H9 (cell line): ENCODE measurements at regions not wholly inside any gene's neighbourhood (a gene's known extent, or its start where the extent isn't known, plus 50 kb on each side); places are given as distances from the start of the nearest gene placed in this dataset.
A peak's percentile ranks its signal among the peaks of the same experiment; 100 is the strongest.

Source experiments
- DNase-seq: peaks from one replicate; pipeline ENCODE4 v3.0.0-alpha.2; 2017
- H2AFZ ChIP-seq: one replicate; pipeline ENCODE4 v1.6.1; 2013; ENCODE audit warnings: mild to moderate bottlenecking, low read length, control low read depth, moderate library complexity
- H2AK5ac ChIP-seq: 2 replicates; pipeline ENCODE4 v1.6.1; 2013; ENCODE audit warnings: low read length, control low read depth, mixed read lengths; ENCODE audit not compliant: insufficient read length
- H2BK120ac ChIP-seq: one replicate; pipeline ENCODE4 v1.6.1; 2013; ENCODE audit warnings: low read depth, mild to moderate bottlenecking, low read length, control low read depth, inconsistent platforms; ENCODE audit not compliant: poor library complexity, severe bottlenecking
- H2BK12ac ChIP-seq: 2 replicates; pipeline ENCODE4 v1.6.1; 2013; ENCODE audit warnings: low read length, control low read depth, mixed read lengths, low read depth; ENCODE audit not compliant: insufficient read length
- H2BK15ac ChIP-seq: 2 replicates; pipeline ENCODE4 v1.6.1; 2013; ENCODE audit warnings: low read depth, low read length, control low read depth
- H2BK20ac ChIP-seq: one replicate; pipeline ENCODE4 v1.6.1; 2013; ENCODE audit warnings: low read depth, mild to moderate bottlenecking, low read length, control low read depth, inconsistent platforms; ENCODE audit not compliant: poor library complexity, severe bottlenecking
- H2BK5ac ChIP-seq: 2 replicates; pipeline ENCODE4 v1.6.1; 2013; ENCODE audit warnings: low read length, control low read depth, mixed read lengths; ENCODE audit not compliant: insufficient read length
- H3K14ac ChIP-seq: 2 replicates; pipeline ENCODE4 v1.6.1; 2013; ENCODE audit warnings: low read length, control low read depth; ENCODE audit not compliant: insufficient read depth
- H3K18ac ChIP-seq: 2 replicates; pipeline ENCODE4 v1.6.1; 2013; ENCODE audit warnings: low read depth, mild to moderate bottlenecking, mixed read lengths, low read length, control low read depth; ENCODE audit not compliant: insufficient read length
- H3K23ac ChIP-seq: 2 replicates; pipeline ENCODE4 v1.6.1; 2013; ENCODE audit warnings: low read length, control low read depth, mixed read lengths, low read depth; ENCODE audit not compliant: insufficient read length
- H3K23me2 ChIP-seq: 2 replicates; pipeline ENCODE4 v1.6.1; 2013; ENCODE audit warnings: low read depth, mild to moderate bottlenecking, mixed read lengths, low read length, control low read depth; ENCODE audit not compliant: insufficient read length, poor library complexity, severe bottlenecking
- H3K27ac ChIP-seq: 2 replicates; pipeline ENCODE4 v1.5.1; 2013; ENCODE audit warnings: low read length, control low read depth, mixed read lengths, low read depth; ENCODE audit not compliant: insufficient read length
- H3K27me3 ChIP-seq: 2 replicates; pipeline ENCODE4 v1.6.1; 2013; ENCODE audit warnings: low read length, control low read depth, inconsistent platforms; ENCODE audit not compliant: insufficient read depth
- H3K4ac ChIP-seq: 2 replicates; pipeline ENCODE4 v1.6.1; 2013; ENCODE audit warnings: low read depth, mild to moderate bottlenecking, control low read depth, inconsistent platforms, low read length, moderate library complexity
- H3K4me1 ChIP-seq: 2 replicates; pipeline ENCODE4 v1.6.1; 2013; ENCODE audit warnings: low read length, control low read depth, inconsistent platforms; ENCODE audit not compliant: insufficient read depth
- H3K4me2 ChIP-seq: 2 replicates; pipeline ENCODE4 v1.6.1; 2013; ENCODE audit warnings: low read length, control low read depth, mixed read lengths; ENCODE audit not compliant: insufficient read length, insufficient read depth
- H3K56ac ChIP-seq: 2 replicates; pipeline ENCODE4 v1.6.1; 2013; ENCODE audit warnings: low read depth, mild to moderate bottlenecking, mixed read lengths, low read length, control low read depth; ENCODE audit not compliant: insufficient read length
- H3K79me1 ChIP-seq: 2 replicates; pipeline ENCODE4 v1.6.1; 2013; ENCODE audit warnings: low read depth, mild to moderate bottlenecking, moderate library complexity, low read length, control low read depth, inconsistent platforms; ENCODE audit not compliant: insufficient read depth, poor library complexity, severe bottlenecking
- H3K79me2 ChIP-seq: 2 replicates; pipeline ENCODE4 v1.6.1; 2013; ENCODE audit warnings: low read length, control low read depth, inconsistent platforms; ENCODE audit not compliant: insufficient read depth
- H3K9ac ChIP-seq: 2 replicates; pipeline ENCODE4 v1.6.1; 2013; ENCODE audit warnings: low read length, control low read depth, mixed read lengths; ENCODE audit not compliant: insufficient read length; ENCODE audit errors: extremely low read depth
- H3K9me3 ChIP-seq: one replicate; pipeline ENCODE4 v1.6.1; 2013; ENCODE audit warnings: low read depth, low read length, inconsistent platforms; ENCODE audit not compliant: control insufficient read depth
- H3T11ph ChIP-seq: one replicate; pipeline ENCODE4 v1.6.1; 2013; ENCODE audit warnings: mild to moderate bottlenecking, low read length, control low read depth, inconsistent platforms
- H4K20me1 ChIP-seq: one replicate; pipeline ENCODE4 v1.6.1; 2013; ENCODE audit not compliant: control insufficient read depth, insufficient read length, insufficient read depth
- H4K5ac ChIP-seq: 2 replicates; pipeline ENCODE4 v1.6.1; 2013; ENCODE audit warnings: low read depth, mild to moderate bottlenecking, mixed read lengths, low read length, control low read depth; ENCODE audit not compliant: insufficient read length
- H4K8ac ChIP-seq: replicated peaks from 2 replicates; pipeline ENCODE4 v1.6.1; 2013; ENCODE audit warnings: low read length, control low read depth, mixed read lengths, low read depth; ENCODE audit not compliant: insufficient read length
- H4K91ac ChIP-seq: 2 replicates; pipeline ENCODE4 v1.6.1; 2013; ENCODE audit warnings: low read depth, mild to moderate bottlenecking, moderate library complexity, mixed read lengths, low read length, control low read depth; ENCODE audit not compliant: insufficient read length
- H3K27ac Mint-ChIP-seq, 3 experiments: 2 replicates in 2 of 3; 3 replicates in 1 of 3; pipeline ENCODE4 v1.8.0; 2020 to 2021; ENCODE audit warnings: mixed read lengths in 3 of 3, mild to moderate bottlenecking in 1 of 3, moderate library complexity in 1 of 3
- H3K27me3 Mint-ChIP-seq: 2 replicates; pipeline ENCODE4 v1.8.0; 2021; ENCODE audit warnings: low read depth, mild to moderate bottlenecking, moderate library complexity, mixed read lengths
- H3K36me3 Mint-ChIP-seq, 3 experiments: 2 replicates in 2 of 3; 3 replicates in 1 of 3; pipeline ENCODE4 v1.8.0; 2020 to 2021; ENCODE audit warnings: low read depth in 3 of 3, mixed read lengths in 3 of 3; ENCODE audit not compliant: insufficient read depth in 1 of 3
- H3K4me1 Mint-ChIP-seq, 2 experiments: 2 replicates each; pipeline ENCODE4 v1.8.0; 2020; ENCODE audit warnings: mixed read lengths in 2 of 2
- H3K4me3 Mint-ChIP-seq, 2 experiments: 2 replicates in 1 of 2; 3 replicates in 1 of 2; pipeline ENCODE4 v1.8.0; 2020 to 2021; ENCODE audit warnings: mild to moderate bottlenecking in 2 of 2, mixed read lengths in 2 of 2, moderate library complexity in 1 of 2
- H3K9me3 Mint-ChIP-seq, 2 experiments: 2 replicates in 1 of 2; 3 replicates in 1 of 2; pipeline ENCODE4 v1.8.0; 2020; ENCODE audit warnings: mild to moderate bottlenecking in 2 of 2, mixed read lengths in 2 of 2, moderate library complexity in 1 of 2
- CTCF ChIP-seq: fragments of 200-600 bp; sonication (generic); conservative IDR thresholded peaks from 3 replicates; pipeline ENCODE4 v1.8.0; 2021; ENCODE audit warnings: antibody characterized with exemption, mild to moderate bottlenecking
- WGBS: extraction: QIAGEN DNeasy Blood & Tissue Kit; methylation state at CpG from one replicate; pipeline ENCODE4 v1.1.7; 2013; ENCODE audit warnings: missing lambda C conversion rate, low lambda C conversion rate, mixed read lengths; ENCODE audit not compliant: insufficient read length; ENCODE audit errors: extremely low coverage; 5-methylcytosine and 5-hydroxymethylcytosine counted together

GRCh38 chr16:18072161-18072560, 264.4 kb downstream of the NPIPA8 start:
- H3K27ac Mint-ChIP-seq: peak overlapping the region in 2 of 3 experiments; percentile 72 to 85; a peak in 3 of 7 replicates
- no peak overlapping the region for H3K4me3 Mint-ChIP-seq
- H2AFZ ChIP-seq: no peak overlapping the region
- H3K27me3 ChIP-seq: no peaks in the 10 kb centered on the region
- no peak overlapping the region for H2BK120ac ChIP-seq
- H3T11ph ChIP-seq: no peak overlapping the region
- H2AK5ac ChIP-seq: no peak overlapping the region
- no peak overlapping the region for H4K91ac ChIP-seq
- H4K8ac ChIP-seq: no peak overlapping the region
- no peak overlapping the region for H3K4ac ChIP-seq
- no peaks in the 10 kb centered on the region; a peak in 1 of 5 replicates for H3K9me3 Mint-ChIP-seq
- no peaks in the 10 kb centered on the region for H3K9me3 ChIP-seq
- H2BK12ac ChIP-seq: peak overlapping the region; percentile 22
- TF ChIP-seq CTCF: no peak
- no peaks in the 10 kb centered on the region for H3K27me3 Mint-ChIP-seq
- no CpG with 5 or more reads among the region's 1 CpG for whole genome bisulfite sequencing
- no peak for DNase-seq
- H3K56ac ChIP-seq: no peak overlapping the region
- H3K23ac ChIP-seq: no peak overlapping the region
- H3K9ac ChIP-seq: no peak overlapping the region
- peaks cover 3% of the 10 kb centered on the region; the same call in 1 of the 2 replicates for H3K4me1 ChIP-seq
- H2BK15ac ChIP-seq: no peak overlapping the region
- H3K14ac ChIP-seq: no peak overlapping the region
- H3K79me1 ChIP-seq: no peaks in the 10 kb centered on the region
- H2BK5ac ChIP-seq: no peak overlapping the region
- H3K4me1 Mint-ChIP-seq: peaks cover 34 to 36% of the 10 kb centered on the region in 2 experiments
- H4K5ac ChIP-seq: no peak overlapping the region
- H3K18ac ChIP-seq: no peak overlapping the region
- H3K27ac ChIP-seq: no peak overlapping the region
- H3K79me2 ChIP-seq: no peaks in the 10 kb centered on the region
- H4K20me1 ChIP-seq: no peaks in the 10 kb centered on the region
- no peak overlapping the region for H2BK20ac ChIP-seq
- H3K23me2 ChIP-seq: no peaks in the 10 kb centered on the region
- H3K36me3 Mint-ChIP-seq: peaks cover 0 to 1% (median 0%) of the 10 kb centered on the region in 3 experiments; a peak in 1 of 7 replicates
- H3K4me2 ChIP-seq: no peak overlapping the region
